Ovary (tissue), 7 donors: ENCODE measurements at regions not wholly inside any gene's neighbourhood (a gene's known extent, or its start where the extent isn't known, plus 50 kb on each side); places are given as distances from the start of the nearest gene placed in this dataset.

Experiments
- DNase-seq, 5 donors: peaks; one replicate each; pipeline ENCODE4 v3.0.0-alpha.2; 2019 to 2020
- H3K27ac ChIP-seq, 2 donors: fragments of 200-600 bp; one replicate each; pipeline versions ENCODE4 v1.5.1 to v1.8.0; 2019 to 2022
- H3K27me3 ChIP-seq: fragments of 200-600 bp; one replicate; pipeline ENCODE4 v1.8.0; 2022
- H3K36me3 ChIP-seq: fragments of 200-600 bp; sonication (generic); one replicate; pipeline ENCODE4 v1.5.1; 2019
- H3K4me1 ChIP-seq: one replicate; pipeline ENCODE4 v1.8.1; 2013; ENCODE audit warnings: mild to moderate bottlenecking, moderate library complexity; ENCODE audit not compliant: insufficient read depth
- H3K4me3 ChIP-seq: fragments of 200-600 bp; sonication (generic); one replicate; pipeline ENCODE4 v1.5.1; 2017
- H3K9me3 ChIP-seq, 2 donors: fragments of 200-600 bp in 1 of 2; sonication (generic) in 1 of 2; one replicate each; pipeline versions ENCODE4 v1.5.1 to v1.8.1; 2013 to 2019; ENCODE audit warnings: mild to moderate bottlenecking in 1 of 2, moderate library complexity in 1 of 2
- CTCF ChIP-seq, 3 donors: fragments of 450-650 bp in 2 of 3; fragments of 200-600 bp in 1 of 3; IDR thresholded peaks; one replicate each; pipeline versions ENCODE4 v1.5.1 to v1.8.0; 2016 to 2022; ENCODE audit warnings: antibody characterized with exemption in 3 of 3, mild to moderate bottlenecking in 1 of 3
- EP300 ChIP-seq: sonication (generic); formaldehyde crosslinking; IDR thresholded peaks from one replicate; pipeline ENCODE4 v1.6.1; 2017; ENCODE audit warnings: antibody characterized with exemption
- POLR2A ChIP-seq: fragments of 450-650 bp; IDR thresholded peaks from one replicate; pipeline ENCODE4 v1.6.1; 2017; ENCODE audit warnings: antibody characterized with exemption, mild to moderate bottlenecking, moderate library complexity
- WGBS, 3 donors: extraction: QIAGEN DNeasy Blood & Tissue Kit in 1 of 3; methylation state at CpG; one replicate each; pipeline versions ENCODE4 v1.1.5 to v1.1.7; 2013 to 2017; 5-methylcytosine and 5-hydroxymethylcytosine counted together
- intact Hi-C, 4 donors: fragments of 100-400 bp; cut with DNase I; formaldehyde crosslinking; loops; one replicate each; pipeline versions ENCODE4 v1.11.0 to v1.15.1; 2022 to 2023
- donor health status: DM: no; HTN: no; CAD: no; lungs with moderate emphysema.
- donor health status: DM: no; HTN: no; CAD: no.
- donor health status: Bipolar disorder and iron deficiency.
- donor health status: DM: no; HTN: no; CAD: no.
- donor health status: DM: yes; HTN: yes; CAD: no.

GRCh38 chr12:90172524-90172923 lies 463.9 kb upstream of the ATP2B1 start:
- WGBS, 3 donors: 94 to 96% (median 95%) methylated on average over 3 of the region's 3 CpGs
- Histone ChIP-seq H3K27ac (no peak overlapping the region), H3K36me3 (no peaks in the 10 kb centered on the region), H3K9me3 (no peaks in the 10 kb centered on the region), H3K4me3 (no peak overlapping the region), H3K4me1 (no peaks in the 10 kb centered on the region), H3K27me3 (no peaks in the 10 kb centered on the region)
- TF ChIP-seq POLR2A (no peak), EP300 (no peak), CTCF (IDR thresholded peaks at IDR 0.05) (no peak)
- no peak for DNase-seq
- intact Hi-C loops: no loop called here

GRCh38 chr12:90170740-90171139 lies 462.1 kb upstream of the ATP2B1 start:
- H3K27me3 ChIP-seq: no peaks in the 10 kb centered on the region
- 90 to 94% (median 90%) methylated on average over 1 of the region's 1 CpG for WGBS, 3 donors
- intact Hi-C loops: no loop called here
- TF ChIP-seq POLR2A: no peak
- TF ChIP-seq CTCF (IDR thresholded peaks at IDR 0.05): no peak
- no peak for TF ChIP-seq EP300
- no peak overlapping the region for H3K4me3 ChIP-seq
- H3K27ac ChIP-seq: no peak overlapping the region
- no peaks in the 10 kb centered on the region for H3K9me3 ChIP-seq
- H3K4me1 ChIP-seq: no peaks in the 10 kb centered on the region
- no peak for DNase-seq
- H3K36me3 ChIP-seq: no peaks in the 10 kb centered on the region

GRCh38 chr12:90167518-90168208 lies 459.0 kb upstream of the ATP2B1 start:
- WGBS, 3 donors: 90 to 92% (median 92%) methylated on average over 8 of the region's 8 CpGs
- Histone ChIP-seq H3K27ac (no peak overlapping the region), H3K4me1 (no peaks in the 10 kb centered on the region), H3K36me3 (no peaks in the 10 kb centered on the region), H3K9me3 (no peaks in the 10 kb centered on the region), H3K27me3 (no peaks in the 10 kb centered on the region), H3K4me3 (no peak overlapping the region)
- no peak for DNase-seq
- intact Hi-C loops: no loop called here
- no peak for TF ChIP-seq EP300
- no peak for TF ChIP-seq POLR2A

GRCh38 chr12:90166671-90167070 lies 458.0 kb upstream of the ATP2B1 start:
- no peaks in the 10 kb centered on the region for H3K27me3 ChIP-seq
- H3K9me3 ChIP-seq: no peaks in the 10 kb centered on the region
- no peak overlapping the region for H3K27ac ChIP-seq
- 90 to 95% (median 91%) methylated on average over 2 of the region's 2 CpGs for WGBS, 3 donors
- intact Hi-C loops: no loop called here
- H3K4me1 ChIP-seq: no peaks in the 10 kb centered on the region
- H3K4me3 ChIP-seq: no peak overlapping the region
- no peaks in the 10 kb centered on the region for H3K36me3 ChIP-seq
- no peak for DNase-seq
- no peak for TF ChIP-seq CTCF (IDR thresholded peaks at IDR 0.05)
- no peak for TF ChIP-seq EP300
- TF ChIP-seq POLR2A: no peak

- TF ChIP-seq CTCF (IDR thresholded peaks at IDR 0.05) (no peak), POLR2A (no peak), EP300 (no peak)
- DNase-seq: no peak
- H3K36me3 ChIP-seq: no peaks in the 10 kb centered on the region
- intact Hi-C loops: no loop called here
- no peaks in the 10 kb centered on the region for H3K27me3 ChIP-seq
- H3K27ac ChIP-seq: no peak overlapping the region
- H3K4me1 ChIP-seq: no peaks in the 10 kb centered on the region
- H3K9me3 ChIP-seq: no peaks in the 10 kb centered on the region
- H3K4me3 ChIP-seq: no peak overlapping the region
- 47 to 59% (median 51%) methylated on average over 1 of the region's 1 CpG for WGBS, 3 donors
These were observed 457.4 kb upstream of the ATP2B1 start for GRCh38 chr12:90166012-90166411.
